SK-N-SH (cell line): ENCODE measurements at regions not wholly inside any gene's neighbourhood (a gene's known extent, or its start where the extent isn't known, plus 50 kb on each side); places are given as distances from the start of the nearest gene placed in this dataset.

Source experiments
- CTCF ChIA-PET: fragments of 300-600, 350-600 bp; formaldehyde crosslinking; extraction: SDS; loops from one replicate; lab custom pipeline; 2021; lab: Yijun Ruan, JAX
- POLR2A ChIA-PET: fragments of 350-600 bp; sonication (Branson Sonifier 250); formaldehyde crosslinking; extraction: SDS; loops from one replicate; lab custom pipeline; 2020; ENCODE audit warnings: antibody characterized with exemption, inconsistent platforms; lab: Yijun Ruan, JAX
- DNase-seq: peaks from one replicate; pipeline ENCODE4 v3.0.0; 2012
- H2AFZ ChIP-seq: fragments of 200-600 bp; sonication (generic); 2 replicates; pipeline ENCODE4 v1.8.1; 2016; ENCODE audit warnings: antibody characterized with exemption, mild to moderate bottlenecking, low read depth
- H3F3A ChIP-seq: fragments of 200-600 bp; sonication (generic); replicated peaks from 2 replicates; pipeline ENCODE3; 2016; ENCODE audit warnings: antibody characterized with exemption, mild to moderate bottlenecking; ENCODE audit not compliant: insufficient read depth
- H3K27ac ChIP-seq, 2 experiments: fragments of 200-500 bp in 1 of 2; fragments of 200-600 bp in 1 of 2; sonication (Bioruptor generic) in 1 of 2; sonication (generic), shearing (Covaris generic) in 1 of 2; 2 replicates each; pipeline versions ENCODE4 v1.5.1 to v1.6.1; 2014 to 2016; ENCODE audit warnings: low read depth in 2 of 2, inconsistent platforms in 1 of 2, low read length in 1 of 2, mild to moderate bottlenecking in 1 of 2, mixed read lengths in 1 of 2
- H3K27me3 ChIP-seq: fragments of 200-600 bp; sonication (generic), shearing (Covaris generic); 2 replicates; pipeline ENCODE4 v1.6.1; 2016; ENCODE audit warnings: mixed run types; ENCODE audit not compliant: insufficient read depth
- H3K36me3 ChIP-seq, 2 experiments: fragments of 200-500 bp in 1 of 2; fragments of 200-600 bp in 1 of 2; sonication (Bioruptor generic) in 1 of 2; sonication (generic) in 1 of 2; replicated peaks in 1 of 2; 2 replicates each; pipeline versions ENCODE3 to v1.5.1; 2014 to 2016; ENCODE audit warnings: low read length in 1 of 2, mild to moderate bottlenecking in 1 of 2; ENCODE audit not compliant: insufficient read depth in 2 of 2, control insufficient read depth in 1 of 2
- H3K4me1 ChIP-seq, 2 experiments: fragments of 200-500 bp in 1 of 2; fragments of 200-600 bp in 1 of 2; sonication (Bioruptor generic) in 1 of 2; sonication (generic), shearing (Covaris generic) in 1 of 2; 2 replicates each; pipeline versions ENCODE4 v1.5.1 to v1.6.1; 2014 to 2016; ENCODE audit warnings: low read depth in 1 of 2, low read length in 1 of 2, mixed run types in 1 of 2; ENCODE audit not compliant: insufficient read depth in 2 of 2, control insufficient read depth in 1 of 2
- H3K4me2 ChIP-seq: fragments of 200-600 bp; sonication (generic), shearing (Covaris generic); 2 replicates; pipeline ENCODE4 v1.6.1; 2017; ENCODE audit warnings: mixed run types
- H3K4me3 ChIP-seq, 2 experiments: fragments of 200-500 bp in 1 of 2; fragments of 200-600 bp in 1 of 2; sonication (Bioruptor generic) in 1 of 2; sonication (generic), shearing (Covaris generic) in 1 of 2; 2 replicates each; pipeline versions ENCODE4 v1.5.1 to v1.8.1; 2014 to 2016; ENCODE audit warnings: low read depth in 2 of 2, inconsistent platforms in 1 of 2, low read length in 1 of 2, mild to moderate bottlenecking in 1 of 2, mixed read lengths in 1 of 2, moderate library complexity in 1 of 2
- H3K79me2 ChIP-seq: fragments of 200-600 bp; sonication (generic); 2 replicates; pipeline ENCODE4 v1.8.1; 2017; ENCODE audit warnings: mild to moderate bottlenecking; ENCODE audit not compliant: insufficient read depth
- H3K9ac ChIP-seq: fragments of 200-600 bp; sonication (generic); 2 replicates; pipeline ENCODE4 v1.6.1; 2017; ENCODE audit warnings: mixed run types
- H3K9me2 ChIP-seq: fragments of 200-600 bp; sonication (generic); 2 replicates; pipeline ENCODE4 v1.6.1; 2017; ENCODE audit warnings: mixed run types
- H3K9me3 ChIP-seq: fragments of 200-600 bp; sonication (generic); 2 replicates; pipeline ENCODE4 v1.6.1; 2017; ENCODE audit warnings: mixed run types, mild to moderate bottlenecking, moderate library complexity
- H4K20me1 ChIP-seq: fragments of 200-600 bp; sonication (generic); 2 replicates; pipeline ENCODE4 v1.6.1; 2017; ENCODE audit warnings: mild to moderate bottlenecking, mixed run types; ENCODE audit not compliant: insufficient read depth
- CHD2 ChIP-seq: fragments of 150-350 bp; IDR thresholded peaks from 2 replicates; pipeline ENCODE4 v1.6.1; 2018; ENCODE audit warnings: low read length; ENCODE audit not compliant: partially characterized antibody
- ELF1 ChIP-seq: IDR thresholded peaks from 2 replicates; pipeline ENCODE4 v1.4.0; 2012
- FOXM1 ChIP-seq: IDR thresholded peaks from 2 replicates; pipeline ENCODE4 v1.4.0; 2012; ENCODE audit warnings: low read depth, mild to moderate bottlenecking
- GATA2 ChIP-seq: sonication (generic); formaldehyde crosslinking; IDR thresholded peaks from 2 replicates; pipeline ENCODE4 v1.5.0; 2020; ENCODE audit warnings: mild to moderate bottlenecking, missing genetic modification reagents
- MAX ChIP-seq: IDR thresholded peaks from 2 replicates; pipeline ENCODE4 v1.4.0; 2012; ENCODE audit warnings: low read depth
- NFIC ChIP-seq: IDR thresholded peaks from 2 replicates; pipeline ENCODE4 v1.4.0; 2012; ENCODE audit warnings: borderline replicate concordance
- POLR2AphosphoS5 ChIP-seq: IDR thresholded peaks from 2 replicates; pipeline ENCODE4 v1.6.1; 2012; ENCODE audit warnings: low read depth, low read length
- REST ChIP-seq: IDR thresholded peaks from 2 replicates; pipeline ENCODE4 v1.6.1; 2012; ENCODE audit warnings: mild to moderate bottlenecking, low read depth, low read length, moderate library complexity
- SIN3A ChIP-seq: IDR thresholded peaks from 2 replicates; pipeline ENCODE4 v1.6.1; 2012; ENCODE audit warnings: low read depth, mild to moderate bottlenecking, low read length, moderate library complexity, borderline replicate concordance
- SMC3 ChIP-seq: IDR thresholded peaks from 2 replicates; pipeline ENCODE4 v1.6.1; 2012; ENCODE audit warnings: low read depth, low read length, improper control_type of control experiment
- TAF1 ChIP-seq: IDR thresholded peaks from 2 replicates; pipeline ENCODE4 v1.6.1; 2012; ENCODE audit warnings: low read depth, mild to moderate bottlenecking, low read length, moderate library complexity, borderline replicate concordance
- TCF12 ChIP-seq: IDR thresholded peaks from 2 replicates; pipeline ENCODE4 v1.4.0; 2012
- TEAD4 ChIP-seq: IDR thresholded peaks from 2 replicates; pipeline ENCODE4 v1.4.0; 2012; ENCODE audit warnings: mild to moderate bottlenecking, borderline replicate concordance; ENCODE audit not compliant: insufficient read depth
- USF2 ChIP-seq: fragments of 150-350 bp; IDR thresholded peaks from 2 replicates; pipeline ENCODE4 v1.6.1; 2017; ENCODE audit warnings: antibody characterized with exemption, low read length, low read depth, borderline replicate concordance
- ZBTB33 ChIP-seq: IDR thresholded peaks from 2 replicates; pipeline ENCODE4 v1.4.0; 2012; ENCODE audit warnings: low read depth, borderline replicate concordance
- WGBS: methylation state at CpG from one replicate; pipeline ENCODE4 v1.1.6; 2017; ENCODE audit warnings: low lambda C conversion rate; 5-methylcytosine and 5-hydroxymethylcytosine counted together
- TF ChIP-seq, protein P1 (sequence below): IDR thresholded peaks from 2 replicates; pipeline ENCODE4 v1.4.0; 2012; ENCODE audit warnings: low read depth, borderline replicate concordance
- TF ChIP-seq, protein P2 (sequence below): fragments of 200-600 bp; sonication (generic); IDR thresholded peaks from 2 replicates; pipeline ENCODE4 v1.6.1; 2017; ENCODE audit warnings: antibody characterized with exemption, mild to moderate bottlenecking, moderate library complexity

GRCh38 chr17:72494566-72494965 lies 373.7 kb downstream of the SOX9 start:
- TF ChIP-seq USF2, result no peak
- TF ChIP-seq GATA2 (CRISPR knock-in tag), result no peak
- no peak for TF ChIP-seq POLR2AphosphoS5
- TF ChIP-seq SMC3, result no peak
- no peak for TF ChIP-seq REST
- no peak for TF ChIP-seq CHD2
- TF ChIP-seq MAX, result no peak
- TF ChIP-seq TEAD4, result no peak
- TF ChIP-seq TCF12, result no peak
- TF ChIP-seq, protein P1, sequence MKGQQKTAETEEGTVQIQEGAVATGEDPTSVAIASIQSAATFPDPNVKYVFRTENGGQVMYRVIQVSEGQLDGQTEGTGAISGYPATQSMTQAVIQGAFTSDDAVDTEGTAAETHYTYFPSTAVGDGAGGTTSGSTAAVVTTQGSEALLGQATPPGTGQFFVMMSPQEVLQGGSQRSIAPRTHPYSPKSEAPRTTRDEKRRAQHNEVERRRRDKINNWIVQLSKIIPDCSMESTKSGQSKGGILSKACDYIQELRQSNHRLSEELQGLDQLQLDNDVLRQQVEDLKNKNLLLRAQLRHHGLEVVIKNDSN, result no peak
- TF ChIP-seq, protein P2, sequence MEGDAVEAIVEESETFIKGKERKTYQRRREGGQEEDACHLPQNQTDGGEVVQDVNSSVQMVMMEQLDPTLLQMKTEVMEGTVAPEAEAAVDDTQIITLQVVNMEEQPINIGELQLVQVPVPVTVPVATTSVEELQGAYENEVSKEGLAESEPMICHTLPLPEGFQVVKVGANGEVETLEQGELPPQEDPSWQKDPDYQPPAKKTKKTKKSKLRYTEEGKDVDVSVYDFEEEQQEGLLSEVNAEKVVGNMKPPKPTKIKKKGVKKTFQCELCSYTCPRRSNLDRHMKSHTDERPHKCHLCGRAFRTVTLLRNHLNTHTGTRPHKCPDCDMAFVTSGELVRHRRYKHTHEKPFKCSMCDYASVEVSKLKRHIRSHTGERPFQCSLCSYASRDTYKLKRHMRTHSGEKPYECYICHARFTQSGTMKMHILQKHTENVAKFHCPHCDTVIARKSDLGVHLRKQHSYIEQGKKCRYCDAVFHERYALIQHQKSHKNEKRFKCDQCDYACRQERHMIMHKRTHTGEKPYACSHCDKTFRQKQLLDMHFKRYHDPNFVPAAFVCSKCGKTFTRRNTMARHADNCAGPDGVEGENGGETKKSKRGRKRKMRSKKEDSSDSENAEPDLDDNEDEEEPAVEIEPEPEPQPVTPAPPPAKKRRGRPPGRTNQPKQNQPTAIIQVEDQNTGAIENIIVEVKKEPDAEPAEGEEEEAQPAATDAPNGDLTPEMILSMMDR, result no peak
- no peak for TF ChIP-seq NFIC
- no peak for TF ChIP-seq SIN3A
- TF ChIP-seq FOXM1, result no peak
- TF ChIP-seq ELF1, result no peak
- TF ChIP-seq ZBTB33, result no peak
- TF ChIP-seq TAF1, result no peak
- H3K27me3 ChIP-seq, result no peaks in the 10 kb centered on the region
- no peaks in the 10 kb centered on the region for H4K20me1 ChIP-seq
- no peak overlapping the region for H2AFZ ChIP-seq
- H3K9me2 ChIP-seq, result no peaks in the 10 kb centered on the region
- H3K27ac ChIP-seq, result no peak overlapping the region
- no peaks in the 10 kb centered on the region for H3K9me3 ChIP-seq
- H3K9ac ChIP-seq, result no peak overlapping the region
- DNase-seq, result no peak
- H3K4me1 ChIP-seq, result peaks cover 0 to 3% of the 10 kb centered on the region in 2 experiments; a peak in 1 of 4 replicates
- H3K4me2 ChIP-seq, result no peak overlapping the region
- 75% methylated on average over 2 of the region's 2 CpGs for WGBS
- CTCF ChIA-PET, result interaction anchor here (0.6 to 1.0 kb wide), 2 partner anchors 62 to 1394 kb away, joined by 3 read pairs; no protein-coding TSS in a partner anchor
- H3K79me2 ChIP-seq, result peaks cover 22% of the 10 kb centered on the region
- no peaks in the 10 kb centered on the region for H3F3A ChIP-seq
- H3K4me3 ChIP-seq, result no peak overlapping the region
- POLR2A ChIA-PET, result no interaction called here
- H3K36me3 ChIP-seq, result no peaks in the 10 kb centered on the region
